ENCODE measurements at regions not wholly inside any gene's neighbourhood (a gene's known extent, or its start where the extent isn't known, plus 50 kb on each side); places are given as distances from the start of the nearest gene placed in this dataset.

- H3K4me1 Mint-ChIP-seq (ENCODE audit: unreplicated experiment) = peaks cover 3% of the 10 kb centered on the region
- no peaks in the 10 kb centered on the region for H3K27me3 Mint-ChIP-seq (ENCODE audit: unreplicated experiment)
- no peak overlapping the region for H3K4me3 Mint-ChIP-seq (ENCODE audit: unreplicated experiment)
- DNase-seq (ENCODE audit: low spot score) = no peak
- no peak overlapping the region for H3K27ac Mint-ChIP-seq (ENCODE audit: unreplicated experiment)
- TF ChIP-seq, protein P1, sequence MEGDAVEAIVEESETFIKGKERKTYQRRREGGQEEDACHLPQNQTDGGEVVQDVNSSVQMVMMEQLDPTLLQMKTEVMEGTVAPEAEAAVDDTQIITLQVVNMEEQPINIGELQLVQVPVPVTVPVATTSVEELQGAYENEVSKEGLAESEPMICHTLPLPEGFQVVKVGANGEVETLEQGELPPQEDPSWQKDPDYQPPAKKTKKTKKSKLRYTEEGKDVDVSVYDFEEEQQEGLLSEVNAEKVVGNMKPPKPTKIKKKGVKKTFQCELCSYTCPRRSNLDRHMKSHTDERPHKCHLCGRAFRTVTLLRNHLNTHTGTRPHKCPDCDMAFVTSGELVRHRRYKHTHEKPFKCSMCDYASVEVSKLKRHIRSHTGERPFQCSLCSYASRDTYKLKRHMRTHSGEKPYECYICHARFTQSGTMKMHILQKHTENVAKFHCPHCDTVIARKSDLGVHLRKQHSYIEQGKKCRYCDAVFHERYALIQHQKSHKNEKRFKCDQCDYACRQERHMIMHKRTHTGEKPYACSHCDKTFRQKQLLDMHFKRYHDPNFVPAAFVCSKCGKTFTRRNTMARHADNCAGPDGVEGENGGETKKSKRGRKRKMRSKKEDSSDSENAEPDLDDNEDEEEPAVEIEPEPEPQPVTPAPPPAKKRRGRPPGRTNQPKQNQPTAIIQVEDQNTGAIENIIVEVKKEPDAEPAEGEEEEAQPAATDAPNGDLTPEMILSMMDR (IDR thresholded peaks at IDR 0.05; ENCODE audit: unreplicated experiment) = no peak
- no peaks in the 10 kb centered on the region for H3K9me3 Mint-ChIP-seq (ENCODE audit: unreplicated experiment)
- H3K36me3 Mint-ChIP-seq (ENCODE audit: low read depth, unreplicated experiment) = no peaks in the 10 kb centered on the region
These were observed 165.6 kb downstream of the AREG start for GRCh38 chr4:74610491-74610890.

DNA sequence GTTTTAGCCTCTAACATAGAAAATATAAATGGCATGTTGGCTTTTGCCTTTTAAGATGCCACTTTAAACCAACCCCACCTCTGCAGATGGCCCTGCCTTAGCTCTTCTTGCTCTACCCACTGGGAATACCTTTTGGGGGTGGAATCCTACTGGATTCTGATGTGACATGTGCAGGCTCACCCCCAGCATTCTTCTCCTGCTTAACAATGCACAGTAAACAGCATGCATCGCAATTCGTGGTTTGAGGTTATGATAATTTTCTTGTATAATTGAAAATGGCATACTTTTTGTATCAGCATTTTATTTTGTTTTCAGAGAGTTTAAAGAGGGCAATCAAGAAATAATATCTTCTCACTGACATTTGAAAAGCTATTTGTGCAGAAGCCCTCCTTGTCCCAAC, 167.9 kb downstream of the AREG start:
- no peak for DNase-seq (ENCODE audit: low spot score)
- no peak overlapping the region for H3K4me3 Mint-ChIP-seq (ENCODE audit: unreplicated experiment)
- TF ChIP-seq, protein P1 (IDR thresholded peaks at IDR 0.05; ENCODE audit: unreplicated experiment) = no peak
- peaks cover 12% of the 10 kb centered on the region for H3K4me1 Mint-ChIP-seq (ENCODE audit: unreplicated experiment)
- no peaks in the 10 kb centered on the region for H3K9me3 Mint-ChIP-seq (ENCODE audit: unreplicated experiment)
- H3K27me3 Mint-ChIP-seq (ENCODE audit: unreplicated experiment) = no peaks in the 10 kb centered on the region
- H3K36me3 Mint-ChIP-seq (ENCODE audit: low read depth, unreplicated experiment) = no peaks in the 10 kb centered on the region
- H3K27ac Mint-ChIP-seq (ENCODE audit: unreplicated experiment) = no peak overlapping the region

DNA sequence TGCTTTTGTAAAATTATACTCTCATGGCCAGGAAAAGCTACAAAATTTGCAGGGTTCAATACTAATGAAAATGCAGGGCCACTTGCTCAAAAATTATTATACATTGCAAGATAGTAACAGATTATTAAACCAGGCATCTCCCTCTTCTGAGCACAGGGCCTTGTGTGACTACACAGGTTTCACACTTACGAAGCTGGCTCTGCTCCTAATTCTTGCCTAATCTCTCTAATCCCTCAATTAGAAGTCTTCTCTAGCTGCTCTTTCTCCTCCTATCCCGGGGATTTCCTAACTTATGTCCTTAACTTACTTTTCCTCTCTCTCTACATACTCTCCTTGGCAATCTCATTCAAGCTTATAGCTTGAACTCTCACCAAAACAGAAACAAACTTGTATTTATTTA, 168.3 kb downstream of the AREG start:
- TF ChIP-seq, protein P1 (IDR thresholded peaks at IDR 0.05; ENCODE audit: unreplicated experiment) = no peak
- Mint-ChIP-seq H3K36me3 (ENCODE audit: low read depth, unreplicated experiment) (no peaks in the 10 kb centered on the region), H3K9me3 (ENCODE audit: unreplicated experiment) (no peaks in the 10 kb centered on the region), H3K27ac (ENCODE audit: unreplicated experiment) (no peak overlapping the region), H3K27me3 (ENCODE audit: unreplicated experiment) (no peaks in the 10 kb centered on the region), H3K4me3 (ENCODE audit: unreplicated experiment) (no peak overlapping the region), H3K4me1 (ENCODE audit: unreplicated experiment) (peaks cover 16% of the 10 kb centered on the region)
- no peak for DNase-seq (ENCODE audit: low spot score)

DNA sequence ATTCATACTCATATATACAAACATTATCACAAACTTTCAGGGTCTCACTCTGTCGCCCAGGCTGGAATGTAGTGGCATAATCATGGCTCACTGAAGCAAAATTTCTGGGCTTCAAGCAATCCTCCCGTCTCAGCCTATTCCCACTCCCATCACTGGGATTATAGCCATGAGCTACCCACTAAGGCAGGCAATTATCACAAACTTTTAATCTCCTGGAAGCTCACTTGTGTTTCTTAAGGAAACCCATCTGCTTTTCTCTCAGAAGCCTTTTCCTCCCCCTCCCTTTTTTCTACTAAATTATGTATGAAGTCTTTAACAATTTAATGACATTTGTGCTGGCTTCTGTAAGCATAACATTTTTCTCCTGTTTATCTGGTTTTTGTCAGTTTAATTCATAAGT, 170.5 kb downstream of the AREG start:
- no peaks in the 10 kb centered on the region for H3K27me3 Mint-ChIP-seq (ENCODE audit: unreplicated experiment)
- DNase-seq (ENCODE audit: low spot score) = no peak
- H3K27ac Mint-ChIP-seq (ENCODE audit: unreplicated experiment) = no peak overlapping the region
- no peaks in the 10 kb centered on the region for H3K36me3 Mint-ChIP-seq (ENCODE audit: low read depth, unreplicated experiment)
- TF ChIP-seq, protein P1 (IDR thresholded peaks at IDR 0.05; ENCODE audit: unreplicated experiment) = no peak
- no peaks in the 10 kb centered on the region for H3K9me3 Mint-ChIP-seq (ENCODE audit: unreplicated experiment)
- H3K4me1 Mint-ChIP-seq (ENCODE audit: unreplicated experiment) = peaks cover 23% of the 10 kb centered on the region
- no peak overlapping the region for H3K4me3 Mint-ChIP-seq (ENCODE audit: unreplicated experiment)

DNA sequence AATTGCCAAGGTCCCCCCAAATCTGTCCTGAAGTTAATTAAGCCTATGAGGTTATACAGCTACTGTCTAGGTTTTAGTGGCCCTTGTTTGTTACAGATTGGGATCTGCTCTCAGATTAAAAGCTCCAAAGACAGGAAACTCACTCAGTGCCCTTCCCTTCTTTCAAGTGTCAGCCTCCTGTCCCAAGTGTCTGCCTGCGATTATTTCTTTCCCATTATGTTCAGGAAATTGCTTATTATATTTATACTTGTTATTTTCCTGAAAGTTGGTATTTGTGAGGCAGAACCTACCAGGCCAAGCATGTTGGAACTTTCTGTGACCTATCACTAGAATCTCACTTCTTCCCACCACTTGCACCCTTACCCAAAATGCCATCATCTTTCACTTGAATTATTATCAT, 173.2 kb downstream of the AREG start:
- Mint-ChIP-seq H3K27me3 (ENCODE audit: unreplicated experiment) (no peaks in the 10 kb centered on the region), H3K4me3 (ENCODE audit: unreplicated experiment) (no peak overlapping the region), H3K27ac (ENCODE audit: unreplicated experiment) (no peak overlapping the region), H3K9me3 (ENCODE audit: unreplicated experiment) (no peaks in the 10 kb centered on the region), H3K36me3 (ENCODE audit: low read depth, unreplicated experiment) (no peaks in the 10 kb centered on the region), H3K4me1 (ENCODE audit: unreplicated experiment) (peaks cover 23% of the 10 kb centered on the region)
- TF ChIP-seq, protein P1 (IDR thresholded peaks at IDR 0.05; ENCODE audit: unreplicated experiment) = no peak
- DNase-seq (ENCODE audit: low spot score) = no peak

Measured in endothelial cell (in vitro differentiated cells).